HG03039 (cell line): ENCODE measurements at regions not wholly inside any gene's neighbourhood (a gene's known extent, or its start where the extent isn't known, plus 50 kb on each side); places are given as distances from the start of the nearest gene placed in this dataset.

Source experiments
- ATAC-seq: cut with Tn5 transposase; IDR thresholded peaks from one replicate; pipeline ENCODE4 v1.9.1; 2021; ENCODE audit warnings: mild to moderate bottlenecking, moderate library complexity; ENCODE audit not compliant: unreplicated experiment

DNA sequence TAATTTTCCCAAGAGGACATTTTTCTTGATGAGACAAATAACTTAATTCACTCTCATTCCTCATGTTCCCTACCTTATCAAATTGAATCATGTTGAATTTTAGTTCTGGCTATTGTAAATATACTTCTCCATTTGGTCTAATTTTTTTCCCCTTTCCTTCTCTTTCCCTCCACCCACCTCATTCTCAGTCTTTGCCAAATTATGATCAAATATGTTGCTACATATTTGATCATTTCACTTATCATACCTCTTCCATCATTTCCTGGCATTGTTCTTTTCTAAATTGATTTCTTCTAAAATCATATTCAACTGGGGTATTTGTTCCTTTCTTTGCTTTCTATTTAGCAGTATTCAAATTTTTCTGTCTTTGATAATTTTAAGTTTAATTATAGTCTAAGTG is 52.3 kb downstream of the HDGFL1 start:
- ATAC-seq, result no peak

DNA sequence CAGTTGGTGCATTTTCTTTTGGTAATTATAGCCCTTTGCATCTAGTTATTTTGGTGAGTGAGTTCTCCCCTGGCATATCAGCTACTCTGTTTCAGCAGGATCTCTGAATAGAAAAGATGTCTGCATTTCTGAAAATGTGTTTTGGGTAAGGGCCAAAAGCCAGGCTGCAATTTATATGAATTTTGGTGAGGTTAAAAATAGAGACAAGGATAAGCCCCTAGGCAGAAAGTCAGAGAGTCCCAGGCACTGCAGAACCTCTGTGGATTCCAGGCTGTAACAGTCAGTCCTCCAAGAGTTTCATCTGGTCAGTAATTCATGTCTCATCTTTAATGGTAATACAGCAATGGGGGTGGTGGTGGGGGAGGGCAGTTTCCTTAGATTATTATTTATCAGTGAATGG is 53.0 kb downstream of the HDGFL1 start:
- ATAC-seq, result no peak

DNA sequence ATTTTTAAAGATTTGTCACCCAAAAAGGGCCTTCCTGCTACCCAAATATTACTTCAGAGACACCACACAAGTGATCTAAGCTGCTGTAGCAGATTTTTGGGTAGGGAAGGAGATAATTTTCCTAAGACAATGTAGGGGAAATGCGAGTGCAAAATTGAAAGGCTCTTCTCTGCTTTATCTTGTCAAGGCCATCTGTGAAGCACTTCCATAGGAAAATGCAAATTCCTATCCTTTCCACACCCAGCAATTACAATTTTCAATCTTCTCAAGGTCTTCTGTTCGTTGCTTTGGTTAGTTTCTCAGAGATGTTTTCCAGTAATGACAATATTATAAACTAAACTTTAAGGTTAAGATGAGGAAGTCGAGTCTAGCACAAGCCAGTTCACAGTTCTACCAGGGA is 53.4 kb downstream of the HDGFL1 start:
- no peak for ATAC-seq

DNA sequence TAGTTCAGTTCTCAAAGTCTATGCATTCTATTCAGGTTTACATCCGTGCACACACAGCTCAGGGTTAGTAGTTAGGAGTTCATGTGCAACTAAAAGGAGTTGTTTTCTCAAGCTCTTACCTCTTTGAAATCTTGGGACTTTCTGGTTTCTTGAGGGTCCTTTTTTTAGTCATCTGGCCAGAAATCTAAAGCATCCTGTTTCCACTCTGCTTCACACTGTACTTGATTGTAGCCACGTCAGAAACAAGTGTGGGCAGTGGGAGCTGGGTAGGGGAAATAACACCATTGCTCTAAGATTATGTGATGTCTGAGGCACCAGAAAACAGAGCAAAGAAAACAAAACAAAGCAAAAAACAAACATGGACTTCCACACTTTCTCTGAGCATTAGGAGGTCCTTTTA is 58.3 kb downstream of the HDGFL1 start:
- no peak for ATAC-seq

DNA sequence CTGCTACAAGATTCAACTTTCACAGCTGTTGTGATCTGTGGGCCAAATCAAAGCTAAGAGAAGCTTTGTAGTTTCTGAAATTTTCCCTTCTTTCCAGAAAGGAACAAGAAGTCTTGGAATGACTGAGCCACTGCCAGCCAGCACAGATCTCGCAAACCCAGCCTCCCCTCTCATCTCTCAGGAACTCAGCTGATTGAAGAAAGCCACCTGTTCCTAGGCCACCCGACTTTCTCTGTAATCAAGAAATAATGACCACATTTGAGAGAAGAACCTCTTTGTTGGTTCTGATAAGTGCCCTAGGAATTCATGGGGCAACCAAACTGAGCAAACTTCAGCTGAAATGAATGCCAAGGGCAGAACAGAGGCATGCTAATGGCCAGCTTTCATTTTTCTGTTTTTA is 61.7 kb downstream of the HDGFL1 start:
- no peak for ATAC-seq

DNA sequence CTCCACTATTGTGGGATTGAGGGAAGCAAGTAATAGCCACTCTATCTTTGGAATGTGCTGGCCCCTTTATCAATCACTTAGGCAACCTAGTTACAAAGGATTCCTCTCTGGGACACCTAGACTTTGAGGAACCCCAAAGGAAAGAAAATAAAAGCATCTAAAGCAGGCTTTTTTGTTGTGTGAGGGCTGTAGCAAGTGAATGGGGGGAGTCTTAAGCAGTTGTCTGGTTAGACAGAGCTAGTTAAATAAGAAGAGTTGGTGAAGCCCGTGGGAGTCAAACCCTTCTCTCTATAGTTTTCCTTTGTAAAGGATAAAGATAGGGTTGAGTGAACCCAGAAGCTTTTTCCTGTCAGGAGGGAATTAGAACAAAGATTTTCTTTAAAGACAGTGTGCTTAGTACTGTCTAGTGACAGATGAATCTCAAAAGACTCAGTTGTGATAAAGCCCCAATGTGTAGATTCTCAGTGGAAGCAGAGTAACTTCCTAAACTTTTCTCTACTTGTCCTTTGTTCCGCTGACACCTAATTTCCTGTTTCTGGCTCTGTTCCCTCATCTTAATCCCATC is 63.3 kb downstream of the HDGFL1 start:
- ATAC-seq, result no peak

DNA sequence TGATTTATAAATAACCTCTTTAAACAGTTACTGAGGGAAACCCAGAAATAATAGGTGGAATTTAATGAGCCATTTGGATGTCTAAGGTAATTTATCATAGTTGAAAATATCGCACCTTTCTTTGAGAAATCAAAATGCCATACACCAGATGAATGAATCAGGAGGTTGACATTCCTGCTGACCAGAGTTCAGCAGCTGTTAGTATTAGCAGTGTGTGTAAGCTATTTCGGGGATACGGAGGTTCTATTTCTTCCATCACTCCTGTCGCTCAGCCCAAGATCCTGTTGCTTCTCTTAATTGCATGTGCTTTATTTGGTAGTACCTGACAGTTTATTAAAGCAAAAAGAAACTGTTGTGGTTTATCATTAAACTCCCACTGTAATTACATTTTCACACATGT is 67.1 kb downstream of the HDGFL1 start:
- no peak for ATAC-seq

DNA sequence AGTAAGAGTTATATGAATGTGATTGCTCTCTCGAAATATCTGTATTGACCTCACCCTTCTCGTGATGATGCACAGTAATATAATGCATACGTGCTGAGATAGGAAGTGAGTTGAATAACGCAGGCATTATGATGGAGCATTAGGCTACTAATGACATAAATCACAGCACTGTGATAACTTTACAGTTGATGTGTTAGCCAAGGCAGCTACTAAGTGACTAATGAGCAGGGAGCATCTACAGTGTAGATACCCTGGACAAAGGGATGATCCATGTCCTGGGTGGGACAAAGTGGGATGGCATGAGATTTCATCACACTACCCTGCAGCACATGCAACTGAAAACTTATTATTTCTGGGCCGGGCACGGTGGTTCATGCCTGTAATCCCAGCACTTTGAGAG is 68.4 kb downstream of the HDGFL1 start:
- ATAC-seq, result no peak

DNA sequence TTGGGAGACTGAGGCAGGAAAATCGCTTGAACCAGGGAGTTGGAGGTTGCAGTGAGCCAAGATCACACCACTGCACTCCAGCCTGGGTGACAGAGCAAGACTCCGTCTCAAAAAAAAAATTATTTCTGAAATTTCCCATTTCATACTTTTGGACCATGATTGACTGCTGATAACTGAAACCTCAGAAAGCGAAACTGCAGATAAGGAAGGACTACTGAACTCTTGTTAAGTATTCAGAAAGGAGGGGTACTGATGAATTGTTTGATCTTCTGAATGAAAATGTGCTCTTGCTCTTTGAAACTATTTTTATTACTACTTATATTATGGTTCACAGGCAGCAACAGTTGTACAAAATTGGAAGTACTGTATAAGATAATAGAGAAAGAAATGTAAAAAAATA is 69.0 kb downstream of the HDGFL1 start:
- no peak for ATAC-seq

DNA sequence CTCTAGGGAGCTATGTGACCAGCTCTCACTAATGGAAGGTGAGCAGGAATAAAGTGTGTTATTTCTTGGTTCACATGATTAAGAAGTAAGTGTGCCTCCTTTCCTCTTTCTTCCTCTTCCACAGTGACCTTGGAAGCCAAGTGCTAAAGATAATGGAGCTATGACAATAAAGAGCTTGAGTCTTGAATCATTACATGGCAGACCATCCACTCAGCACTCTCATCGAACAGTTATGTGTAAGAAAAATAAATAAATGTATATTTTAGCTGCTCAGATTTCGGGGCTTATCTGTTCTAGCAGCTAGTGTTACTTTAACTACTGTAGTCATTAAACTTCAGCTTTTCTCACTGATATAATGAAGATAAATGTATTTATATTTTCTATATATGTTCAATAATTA is 72.9 kb downstream of the HDGFL1 start:
- ATAC-seq, result no peak

DNA sequence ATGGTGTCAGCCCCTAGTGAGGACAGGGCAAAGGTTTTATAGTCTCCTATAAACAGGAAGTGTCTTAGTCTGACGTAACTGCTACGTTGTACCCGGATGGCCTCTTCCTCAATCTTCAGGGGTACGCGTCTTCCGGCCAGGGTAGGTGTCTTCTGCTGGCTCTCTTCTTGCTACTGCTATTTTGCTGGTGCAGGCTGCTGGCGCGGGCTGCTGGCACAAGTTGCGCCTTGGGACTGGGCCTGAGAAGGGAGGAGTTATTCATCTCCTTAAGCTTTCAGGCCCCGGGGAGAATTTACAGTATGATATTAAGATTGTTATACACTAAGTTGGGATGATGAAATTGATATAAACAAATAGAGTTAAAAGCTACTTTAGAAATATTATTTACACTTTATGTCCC is 74.4 kb downstream of the HDGFL1 start:
- no peak for ATAC-seq

DNA sequence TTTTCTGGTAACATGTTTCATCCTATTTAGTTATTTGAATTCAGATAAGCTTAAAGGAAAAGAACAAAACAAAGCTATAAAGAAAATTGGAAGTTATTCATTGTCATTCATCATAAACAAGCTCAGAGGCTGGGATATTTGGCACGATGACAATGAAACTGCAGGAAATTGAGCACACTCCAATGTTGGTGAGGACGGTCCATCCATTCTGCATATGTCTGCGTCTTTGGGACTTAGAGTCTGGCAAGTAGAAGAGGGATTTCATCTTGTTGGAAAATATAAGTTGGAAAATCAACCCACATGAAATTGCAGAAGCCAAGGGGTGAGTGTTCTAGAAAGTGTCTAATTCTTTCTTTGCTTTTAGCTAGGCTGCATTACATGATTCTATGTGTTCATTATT is 78.4 kb downstream of the HDGFL1 start:
- no peak for ATAC-seq

DNA sequence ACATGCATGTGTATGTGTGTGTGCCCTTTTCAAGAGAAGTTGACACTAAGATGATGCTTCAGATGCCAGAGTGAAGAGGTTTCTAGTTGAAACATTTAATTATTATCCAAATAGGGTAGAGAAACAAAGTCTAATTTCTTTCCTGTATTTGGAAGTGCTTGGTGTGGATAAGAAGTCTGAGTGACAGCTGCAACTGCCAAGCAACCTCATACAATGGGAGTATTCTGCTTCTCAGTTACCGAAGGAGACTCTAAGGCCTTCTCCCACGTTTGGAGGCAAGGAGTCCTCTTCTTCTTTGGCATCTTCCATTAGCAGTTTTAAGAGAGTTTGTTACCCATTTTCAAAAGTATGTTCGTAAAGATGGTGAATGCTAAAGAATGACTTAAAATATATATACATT is 82.4 kb downstream of the HDGFL1 start:
- ATAC-seq, result no peak

DNA sequence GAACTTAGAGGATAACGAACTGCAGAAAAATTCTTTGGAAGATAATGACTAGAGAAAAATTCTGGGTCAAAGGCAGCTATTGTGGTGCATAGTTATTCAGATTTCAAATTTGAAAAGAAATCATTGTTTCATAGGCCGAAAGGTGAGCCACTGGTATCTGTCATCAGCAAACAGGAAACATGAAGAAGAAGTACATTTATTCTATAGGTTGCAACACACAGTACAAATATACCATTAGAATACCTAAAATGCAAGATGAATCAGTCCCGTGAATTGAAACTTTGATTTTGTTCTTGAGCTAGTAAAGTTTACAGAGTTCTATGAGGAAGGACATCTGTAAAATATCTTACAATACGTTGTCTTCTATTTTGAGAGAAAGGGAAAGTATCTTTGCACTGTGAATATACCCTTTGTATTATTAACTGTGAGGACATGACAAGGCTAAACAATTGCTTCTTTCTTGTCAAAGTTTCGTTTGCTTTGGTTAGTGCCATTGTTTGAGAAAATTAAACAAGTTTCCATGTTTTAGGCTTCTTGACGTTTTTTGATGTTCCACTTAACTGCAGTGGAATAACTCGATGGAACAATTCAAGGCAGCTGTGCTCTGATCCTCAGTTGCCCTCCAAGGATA is 84.7 kb downstream of the HDGFL1 start:
- no peak for ATAC-seq

DNA sequence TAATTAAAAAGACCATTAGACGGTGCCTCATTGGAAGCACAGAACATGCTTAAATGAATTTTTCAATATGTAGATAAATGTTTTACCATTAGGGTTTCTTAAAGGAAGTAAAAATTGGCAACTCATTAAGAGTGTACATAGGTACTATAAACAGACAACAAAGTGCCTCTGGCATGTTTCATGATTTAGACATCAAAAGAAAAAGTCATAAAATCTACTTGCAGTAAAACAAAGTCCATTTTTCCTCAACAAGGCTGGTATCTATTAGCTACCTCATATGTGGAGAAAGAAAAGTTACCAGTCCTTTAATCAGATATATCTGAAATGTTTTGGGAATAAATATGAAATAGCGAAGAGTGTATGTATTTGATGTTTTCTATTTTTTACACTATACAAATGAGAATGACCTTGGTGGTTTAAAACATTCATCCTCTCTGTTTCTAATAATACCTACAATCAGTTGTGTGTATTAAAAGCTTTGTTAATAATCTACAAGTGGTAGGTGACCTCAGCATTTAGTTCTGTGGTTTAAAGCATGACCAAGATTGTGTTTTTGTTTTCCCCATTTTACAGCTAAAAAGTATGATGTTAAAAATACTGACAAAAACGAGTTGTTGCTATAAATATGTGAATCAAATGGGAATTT is 87.5 kb downstream of the HDGFL1 start:
- no peak for ATAC-seq

DNA sequence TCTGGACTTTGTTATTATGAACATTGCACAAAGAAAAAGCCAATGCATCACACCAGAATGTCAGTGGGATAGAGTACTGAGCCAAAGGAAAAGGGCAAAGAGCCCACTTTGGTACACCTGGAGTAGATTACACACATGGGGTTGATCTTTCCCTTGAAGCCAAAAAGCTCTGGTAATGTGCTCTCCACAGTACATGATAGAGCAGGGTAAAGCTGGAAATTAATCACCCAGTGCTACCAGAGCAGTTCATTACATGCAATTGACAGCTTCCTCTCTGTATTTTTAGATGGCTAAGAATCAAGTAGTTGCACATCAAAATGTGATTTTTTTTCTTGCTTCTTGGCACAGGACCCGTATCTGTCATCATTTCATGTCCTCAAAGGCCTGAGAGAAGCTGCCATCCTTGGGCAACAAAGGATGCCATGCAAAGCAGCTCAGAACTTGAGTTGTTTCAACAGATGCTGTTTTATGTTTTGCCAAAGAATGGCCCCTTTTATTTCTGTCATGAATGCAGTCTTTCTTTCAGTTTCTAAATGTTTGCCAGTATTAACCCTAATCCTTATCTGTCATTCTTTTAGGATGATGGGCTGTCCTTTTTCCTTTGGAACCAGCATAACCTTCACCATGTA is 88.1 kb downstream of the HDGFL1 start:
- ATAC-seq, result no peak

DNA sequence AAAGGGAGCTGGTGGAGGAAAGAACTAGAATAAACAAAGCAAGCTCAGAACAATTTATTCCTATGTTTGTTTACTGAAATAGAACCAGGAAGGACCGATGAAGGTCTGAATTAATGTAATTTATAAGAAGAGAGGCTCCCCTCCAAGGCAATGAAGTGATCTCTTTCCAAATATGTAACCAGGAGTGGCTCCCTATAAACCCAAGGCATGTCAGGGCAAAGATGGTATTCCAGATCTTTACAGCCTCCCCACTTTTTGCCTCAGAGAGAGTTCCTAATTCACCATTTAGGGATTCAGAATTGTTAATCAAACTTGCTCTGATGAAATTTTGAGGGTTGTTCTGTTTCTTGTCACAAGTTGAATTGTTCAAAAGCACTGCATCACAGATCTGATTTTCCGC is 88.8 kb downstream of the HDGFL1 start:
- no peak for ATAC-seq

DNA sequence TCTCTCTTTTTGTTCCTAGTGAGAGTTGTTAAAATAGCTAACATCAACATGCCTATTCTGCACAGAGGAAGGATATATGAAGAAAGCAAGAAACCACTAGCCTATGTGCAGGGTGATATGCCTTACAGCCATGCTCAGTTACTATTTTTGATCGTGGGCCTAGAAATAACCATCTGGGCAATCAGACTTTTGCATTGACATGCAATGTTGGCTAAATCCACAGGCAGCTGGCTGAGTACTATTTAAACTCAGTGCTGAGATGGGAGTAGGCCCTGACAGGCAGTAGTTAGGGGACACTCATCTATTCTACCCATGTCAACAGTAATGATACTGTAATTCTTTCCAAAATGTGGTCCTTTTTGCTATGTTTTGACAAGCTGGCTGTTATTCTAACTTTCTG is 89.6 kb downstream of the HDGFL1 start:
- ATAC-seq, result no peak

DNA sequence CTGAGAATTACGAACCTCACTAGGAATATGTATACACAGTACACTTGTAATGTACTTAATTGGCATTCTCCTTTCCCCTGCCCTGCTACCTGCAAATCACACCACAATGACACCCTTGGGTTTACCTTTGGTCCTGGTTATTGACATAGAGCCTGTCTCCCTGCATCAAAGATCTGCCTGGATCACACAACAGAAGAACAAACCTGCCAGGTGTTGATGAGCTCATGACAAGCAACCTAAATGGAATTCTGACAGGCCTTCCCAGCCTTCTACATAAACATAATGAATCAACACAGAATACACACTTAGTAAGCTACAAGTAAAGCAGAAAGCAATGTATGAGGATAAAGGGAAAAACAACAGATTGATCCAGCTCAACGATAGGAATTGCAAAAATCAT is 95.6 kb downstream of the HDGFL1 start:
- no peak for ATAC-seq

DNA sequence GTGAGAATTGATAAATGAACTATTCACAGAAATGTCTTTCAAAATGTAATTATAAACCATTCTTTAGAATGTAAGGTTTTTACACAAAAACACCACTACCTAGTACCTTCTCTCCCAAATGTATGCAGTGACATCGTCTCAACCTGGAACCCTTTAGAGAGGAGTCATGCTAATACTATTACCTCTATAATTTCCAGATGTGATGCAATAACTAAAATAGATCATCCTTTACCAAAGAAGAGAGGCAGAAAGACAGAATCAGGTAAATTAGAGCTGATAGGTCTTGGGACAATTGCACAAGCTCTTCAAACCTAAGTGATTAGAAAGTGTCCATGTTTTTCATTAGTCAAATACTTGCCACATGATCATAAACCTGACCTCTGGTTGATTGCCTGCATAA is 96.7 kb downstream of the HDGFL1 start:
- ATAC-seq, result no peak

DNA sequence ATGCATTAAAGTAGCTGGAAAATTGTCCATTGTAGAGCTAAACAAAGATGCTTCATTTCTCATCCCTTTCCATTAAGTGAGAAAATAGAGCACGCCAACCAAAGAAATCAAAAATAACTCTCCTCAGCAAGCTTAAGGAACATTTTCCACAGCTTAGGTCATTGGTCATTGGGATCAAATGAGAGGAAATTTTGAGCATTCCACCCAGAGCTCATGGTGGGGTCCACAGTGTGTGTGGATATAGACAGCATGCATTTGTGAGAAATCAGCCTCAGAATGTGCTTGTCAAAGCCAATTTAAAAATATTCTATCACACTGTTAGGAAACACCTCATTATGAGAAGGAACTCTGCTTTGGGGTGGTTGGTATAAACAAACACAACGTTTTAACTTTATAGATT is 97.2 kb downstream of the HDGFL1 start:
- ATAC-seq, result no peak

DNA sequence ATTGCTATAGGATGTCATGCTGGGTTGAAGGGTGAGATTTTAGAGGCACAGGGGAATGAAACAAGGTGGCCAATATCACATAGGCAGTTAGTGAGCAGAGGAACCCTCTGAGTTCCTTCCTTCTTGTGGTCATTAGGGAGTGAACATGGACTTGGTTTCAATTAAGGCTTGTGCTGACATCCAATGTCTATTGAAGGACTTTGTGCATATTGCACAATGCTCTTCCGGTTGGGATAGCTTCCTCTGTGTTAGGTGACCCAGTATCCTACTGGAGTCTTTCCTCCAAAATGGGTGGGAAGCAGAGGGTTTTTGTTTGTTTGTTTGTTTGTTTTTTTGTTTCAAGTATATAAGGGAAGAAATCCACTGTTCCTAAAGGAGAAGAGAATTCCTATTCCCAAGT is 98.5 kb downstream of the HDGFL1 start:
- ATAC-seq, result no peak
